ENCODE measurements at regions not wholly inside any gene's neighbourhood (a gene's known extent, or its start where the extent isn't known, plus 50 kb on each side); places are given as distances from the start of the nearest gene placed in this dataset.

GRCh38 chr17:13864521-13864920, 204.8 kb upstream of the COX10 start:
- TF ChIP-seq CTCF (IDR thresholded peaks at IDR 0.05) (no peak), POLR2A (IDR thresholded peaks at IDR 0.05) (no peak)
